GM21529 (cell line): ENCODE measurements at regions not wholly inside any gene's neighbourhood (a gene's known extent, or its start where the extent isn't known, plus 50 kb on each side); places are given as distances from the start of the nearest gene placed in this dataset.
"Not testable (repeated sequence)": the region's sequence is repeated elsewhere in the genome, so short reads cannot be mapped to it uniquely, and the experiment has no call there.

ENCODE experiments used
- ATAC-seq: cut with Tn5 transposase; IDR thresholded peaks from one replicate; pipeline ENCODE4 v1.9.1; 2021; ENCODE audit not compliant: unreplicated experiment

GRCh38 chr7:65317372-65317771, 56.3 kb upstream of the ZNF92 start:
- no peak for ATAC-seq

GRCh38 chr7:65310761-65311160, 62.9 kb upstream of the ZNF92 start:
- ATAC-seq = no peak

- ATAC-seq = no peak
Measured at GRCh38 chr7:65308300-65308678, 65.4 kb upstream of the ZNF92 start.

- peak; percentile 79 for ATAC-seq
Measured at GRCh38 chr7:65307651-65308299, 65.9 kb upstream of the ZNF92 start.

- no peak for ATAC-seq
Measured at GRCh38 chr7:65304175-65304574, 69.5 kb upstream of the ZNF92 start.

GRCh38 chr7:65302883-65303282, 70.8 kb upstream of the ZNF92 start:
- ATAC-seq = no peak

- ATAC-seq = no peak
Measured at GRCh38 chr7:65301007-65301406, 72.6 kb upstream of the ZNF92 start.

- no peak for ATAC-seq
Measured at GRCh38 chr7:65295409-65295808, 78.2 kb upstream of the ZNF92 start.

GRCh38 chr7:65290340-65290739, 83.3 kb upstream of the ZNF92 start:
- ATAC-seq = not testable (repeated sequence)

- ATAC-seq = no peak
Measured at GRCh38 chr7:65287023-65287422, 86.6 kb upstream of the ZNF92 start.

- no peak for ATAC-seq
Measured at GRCh38 chr7:65285906-65286864, 87.5 kb upstream of the ZNF92 start.

GRCh38 chr7:65285241-65285640, 88.4 kb upstream of the ZNF92 start:
- ATAC-seq = not testable (repeated sequence)

GRCh38 chr7:65279795-65280194, 93.9 kb upstream of the ZNF92 start:
- no peak for ATAC-seq

- ATAC-seq = no peak
Measured at GRCh38 chr7:65276822-65277221, 96.8 kb upstream of the ZNF92 start.

- not testable (repeated sequence) for ATAC-seq
Measured at GRCh38 chr7:65271502-65271901, 102.2 kb upstream of the ZNF92 start.

- peak; percentile 96 for ATAC-seq
Measured at GRCh38 chr7:65269150-65269856, 104.4 kb upstream of the ZNF92 start.

- ATAC-seq = no peak
Measured at GRCh38 chr7:65268782-65269149, 104.9 kb upstream of the ZNF92 start.

GRCh38 chr7:65265933-65266519, 107.6 kb upstream of the ZNF92 start:
- ATAC-seq = no peak

- ATAC-seq = no peak
Measured at GRCh38 chr7:65264258-65264657, 109.4 kb upstream of the ZNF92 start.

- not testable (repeated sequence) for ATAC-seq
Measured at GRCh38 chr7:65260673-65261072, 113.0 kb upstream of the ZNF92 start.

- ATAC-seq = not testable (repeated sequence)
Measured at GRCh38 chr7:65259864-65260525, 113.7 kb upstream of the ZNF92 start.
